ENCODE measurements at regions not wholly inside any gene's neighbourhood (a gene's known extent, or its start where the extent isn't known, plus 50 kb on each side); places are given as distances from the start of the nearest gene placed in this dataset.

GRCh38 chr1:75074831-75075395 lies 59.3 kb upstream of the LHX8 start:
- TF ChIP-seq, protein P1, sequence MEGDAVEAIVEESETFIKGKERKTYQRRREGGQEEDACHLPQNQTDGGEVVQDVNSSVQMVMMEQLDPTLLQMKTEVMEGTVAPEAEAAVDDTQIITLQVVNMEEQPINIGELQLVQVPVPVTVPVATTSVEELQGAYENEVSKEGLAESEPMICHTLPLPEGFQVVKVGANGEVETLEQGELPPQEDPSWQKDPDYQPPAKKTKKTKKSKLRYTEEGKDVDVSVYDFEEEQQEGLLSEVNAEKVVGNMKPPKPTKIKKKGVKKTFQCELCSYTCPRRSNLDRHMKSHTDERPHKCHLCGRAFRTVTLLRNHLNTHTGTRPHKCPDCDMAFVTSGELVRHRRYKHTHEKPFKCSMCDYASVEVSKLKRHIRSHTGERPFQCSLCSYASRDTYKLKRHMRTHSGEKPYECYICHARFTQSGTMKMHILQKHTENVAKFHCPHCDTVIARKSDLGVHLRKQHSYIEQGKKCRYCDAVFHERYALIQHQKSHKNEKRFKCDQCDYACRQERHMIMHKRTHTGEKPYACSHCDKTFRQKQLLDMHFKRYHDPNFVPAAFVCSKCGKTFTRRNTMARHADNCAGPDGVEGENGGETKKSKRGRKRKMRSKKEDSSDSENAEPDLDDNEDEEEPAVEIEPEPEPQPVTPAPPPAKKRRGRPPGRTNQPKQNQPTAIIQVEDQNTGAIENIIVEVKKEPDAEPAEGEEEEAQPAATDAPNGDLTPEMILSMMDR (IDR thresholded peaks at IDR 0.05; ENCODE audit: low read length) = no peak
- TF ChIP-seq EZH2 (IDR thresholded peaks at IDR 0.05; ENCODE audit: borderline replicate concordance, low read length) = no peak
